Neural cell (in vitro differentiated cells): ENCODE measurements at regions not wholly inside any gene's neighbourhood (a gene's known extent, or its start where the extent isn't known, plus 50 kb on each side); places are given as distances from the start of the nearest gene placed in this dataset.

Source experiments
- H2AFZ ChIP-seq: fragments of 200-600, 300-800 bp; sonication (generic), shearing (Covaris generic); 2 replicates; pipeline ENCODE4 v1.6.0; 2014; ENCODE audit warnings: low read depth, mild to moderate bottlenecking, antibody characterized with exemption, low read length, moderate library complexity
- H3F3A ChIP-seq: fragments of 200-600 bp; shearing (Covaris generic); 2 replicates; pipeline ENCODE4 v1.6.1; 2016; ENCODE audit warnings: mild to moderate bottlenecking, moderate library complexity, mixed read lengths, antibody characterized with exemption, low read length; ENCODE audit not compliant: insufficient read depth, poor library complexity, severe bottlenecking
- H3K27ac ChIP-seq: fragments of 200-600, 300-800 bp; sonication (generic), shearing (Covaris generic); 2 replicates; pipeline ENCODE4 v1.5.1; 2014; ENCODE audit warnings: mild to moderate bottlenecking, low read length, moderate library complexity
- H3K27me3 ChIP-seq: fragments of 300-800, 200-600 bp; sonication (generic), shearing (Covaris generic); 2 replicates; pipeline ENCODE4 v1.6.0; 2014; ENCODE audit warnings: mild to moderate bottlenecking, low read depth, low read length, moderate library complexity; ENCODE audit not compliant: insufficient read depth
- H3K36me3 ChIP-seq: fragments of 300-800, 200-600 bp; sonication (generic), shearing (Covaris generic); 2 replicates; pipeline ENCODE4 v1.5.1; 2014; ENCODE audit warnings: mild to moderate bottlenecking, antibody characterized with exemption, low read length, moderate library complexity; ENCODE audit not compliant: insufficient read depth
- H3K4me2 ChIP-seq: fragments of 300-800, 200-600 bp; sonication (generic), shearing (Covaris generic); 2 replicates; pipeline ENCODE4 v1.6.0; 2014; ENCODE audit warnings: mild to moderate bottlenecking, low read length
- H3K4me3 ChIP-seq: fragments of 300-800, 200-600 bp; sonication (generic), shearing (Covaris generic); 2 replicates; pipeline ENCODE4 v1.5.1; 2014; ENCODE audit warnings: mild to moderate bottlenecking, low read length, moderate library complexity
- H3K79me2 ChIP-seq: fragments of 200-600 bp; shearing (Covaris generic); replicated peaks from 2 replicates; pipeline ENCODE4 v1.6.0; 2014; ENCODE audit warnings: mild to moderate bottlenecking, low read length, moderate library complexity; ENCODE audit not compliant: insufficient read depth
- H3K9ac ChIP-seq: fragments of 300-800, 200-600 bp; sonication (generic), shearing (Covaris generic); 2 replicates; pipeline ENCODE4 v1.6.1; 2016; ENCODE audit warnings: mild to moderate bottlenecking, low read length, mixed read lengths
- H3K9me2 ChIP-seq: fragments of 200-600 bp; shearing (Covaris generic); 2 replicates; pipeline ENCODE4 v1.6.1; 2016; ENCODE audit warnings: mild to moderate bottlenecking, low read length, mixed read lengths; ENCODE audit not compliant: insufficient read depth
- H3K9me3 ChIP-seq: fragments of 200-600, 300-800 bp; sonication (generic), shearing (Covaris generic); 2 replicates; pipeline ENCODE4 v1.6.1; 2016; ENCODE audit warnings: mild to moderate bottlenecking, mixed run types, low read length, moderate library complexity, mixed read lengths
- H4K20me1 ChIP-seq: fragments of 200-600 bp; shearing (Covaris generic); 2 replicates; pipeline ENCODE4 v1.6.1; 2016; ENCODE audit warnings: mild to moderate bottlenecking, mixed run types; ENCODE audit not compliant: insufficient read depth
- EP300 ChIP-seq: fragments of 450-650 bp; conservative IDR thresholded peaks from 2 replicates; pipeline ENCODE4 v1.6.1; 2014; ENCODE audit warnings: antibody characterized with exemption, mild to moderate bottlenecking, moderate library complexity; ENCODE audit not compliant: poor library complexity, severe bottlenecking
- EZH2 ChIP-seq: fragments of 200-600, 300-800 bp; shearing (Covaris generic), sonication (generic); IDR thresholded peaks from 2 replicates; pipeline ENCODE4 v1.6.1; 2014; ENCODE audit warnings: antibody characterized with exemption, low read length, borderline replicate concordance, mild to moderate bottlenecking; ENCODE audit not compliant: insufficient read depth, poor library complexity, severe bottlenecking
- MXI1 ChIP-seq: fragments of 450-650 bp; conservative IDR thresholded peaks from 2 replicates; pipeline ENCODE4 v1.6.1; 2014; ENCODE audit warnings: antibody characterized with exemption, mild to moderate bottlenecking; ENCODE audit not compliant: poor library complexity, severe bottlenecking
- POLR2AphosphoS5 ChIP-seq: IDR thresholded peaks from 2 replicates; pipeline ENCODE4 v1.6.1; 2012
- RAD21 ChIP-seq: fragments of 450-650 bp; conservative IDR thresholded peaks from 2 replicates; pipeline ENCODE4 v1.6.1; 2014; ENCODE audit warnings: antibody characterized with exemption, mild to moderate bottlenecking, moderate library complexity
- REST ChIP-seq: IDR thresholded peaks from 2 replicates; pipeline ENCODE4 v1.6.1; 2012; ENCODE audit warnings: borderline replicate concordance
- SMC3 ChIP-seq: fragments of 450-650 bp; conservative IDR thresholded peaks from 2 replicates; pipeline ENCODE4 v1.6.1; 2014; ENCODE audit warnings: antibody characterized with exemption, mild to moderate bottlenecking, moderate library complexity; ENCODE audit not compliant: poor library complexity
- TAF1 ChIP-seq: IDR thresholded peaks from 2 replicates; pipeline ENCODE4 v1.6.1; 2012; ENCODE audit warnings: low read depth
- TF ChIP-seq, protein P1 (sequence below): fragments of 450-650 bp; IDR thresholded peaks from 2 replicates; pipeline ENCODE4 v1.5.1; 2014; ENCODE audit warnings: antibody characterized with exemption, mild to moderate bottlenecking, moderate library complexity; ENCODE audit not compliant: poor library complexity, severe bottlenecking

- TF ChIP-seq POLR2AphosphoS5: no peak
- no peak for TF ChIP-seq TAF1
- no peak for TF ChIP-seq EZH2
- no peak for TF ChIP-seq SMC3
- TF ChIP-seq, protein P1, sequence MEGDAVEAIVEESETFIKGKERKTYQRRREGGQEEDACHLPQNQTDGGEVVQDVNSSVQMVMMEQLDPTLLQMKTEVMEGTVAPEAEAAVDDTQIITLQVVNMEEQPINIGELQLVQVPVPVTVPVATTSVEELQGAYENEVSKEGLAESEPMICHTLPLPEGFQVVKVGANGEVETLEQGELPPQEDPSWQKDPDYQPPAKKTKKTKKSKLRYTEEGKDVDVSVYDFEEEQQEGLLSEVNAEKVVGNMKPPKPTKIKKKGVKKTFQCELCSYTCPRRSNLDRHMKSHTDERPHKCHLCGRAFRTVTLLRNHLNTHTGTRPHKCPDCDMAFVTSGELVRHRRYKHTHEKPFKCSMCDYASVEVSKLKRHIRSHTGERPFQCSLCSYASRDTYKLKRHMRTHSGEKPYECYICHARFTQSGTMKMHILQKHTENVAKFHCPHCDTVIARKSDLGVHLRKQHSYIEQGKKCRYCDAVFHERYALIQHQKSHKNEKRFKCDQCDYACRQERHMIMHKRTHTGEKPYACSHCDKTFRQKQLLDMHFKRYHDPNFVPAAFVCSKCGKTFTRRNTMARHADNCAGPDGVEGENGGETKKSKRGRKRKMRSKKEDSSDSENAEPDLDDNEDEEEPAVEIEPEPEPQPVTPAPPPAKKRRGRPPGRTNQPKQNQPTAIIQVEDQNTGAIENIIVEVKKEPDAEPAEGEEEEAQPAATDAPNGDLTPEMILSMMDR: no peak
- no peak for TF ChIP-seq RAD21
- no peak for TF ChIP-seq MXI1
- no peak for TF ChIP-seq REST
- no peak for TF ChIP-seq EP300
- no peaks in the 10 kb centered on the region for H3F3A ChIP-seq
- no peak overlapping the region for H2AFZ ChIP-seq
- no peaks in the 10 kb centered on the region for H3K36me3 ChIP-seq
- H3K27ac ChIP-seq: no peak overlapping the region
- H3K4me2 ChIP-seq: no peak overlapping the region
- H3K27me3 ChIP-seq: no peaks in the 10 kb centered on the region
- H3K9me2 ChIP-seq: no peaks in the 10 kb centered on the region
- no peaks in the 10 kb centered on the region for H3K9me3 ChIP-seq
- H4K20me1 ChIP-seq: no peaks in the 10 kb centered on the region
- H3K79me2 ChIP-seq: no peaks in the 10 kb centered on the region
- H3K9ac ChIP-seq: no peak overlapping the region
- no peak overlapping the region for H3K4me3 ChIP-seq
Measured at GRCh38 chr4:96483308-96484030, 643.6 kb downstream of the PDHA2 start.

GRCh38 chr4:96486563-96486962, 646.7 kb downstream of the PDHA2 start:
- Histone ChIP-seq H3F3A (no peaks in the 10 kb centered on the region), H3K9me2 (no peaks in the 10 kb centered on the region), H4K20me1 (no peaks in the 10 kb centered on the region), H3K27me3 (no peaks in the 10 kb centered on the region), H2AFZ (no peak overlapping the region), H3K9me3 (no peaks in the 10 kb centered on the region), H3K4me3 (no peak overlapping the region), H3K79me2 (no peaks in the 10 kb centered on the region), H3K9ac (no peak overlapping the region), H3K4me2 (no peak overlapping the region), H3K36me3 (no peaks in the 10 kb centered on the region), H3K27ac (no peak overlapping the region)
- TF ChIP-seq TAF1 (no peak), EP300 (no peak), EZH2 (no peak), RAD21 (no peak), REST (no peak), MXI1 (no peak), POLR2AphosphoS5 (no peak), SMC3 (no peak)
- TF ChIP-seq, protein P1: no peak
